ENCODE measurements at regions not wholly inside any gene's neighbourhood (a gene's known extent, or its start where the extent isn't known, plus 50 kb on each side); places are given as distances from the start of the nearest gene placed in this dataset.

DNA sequence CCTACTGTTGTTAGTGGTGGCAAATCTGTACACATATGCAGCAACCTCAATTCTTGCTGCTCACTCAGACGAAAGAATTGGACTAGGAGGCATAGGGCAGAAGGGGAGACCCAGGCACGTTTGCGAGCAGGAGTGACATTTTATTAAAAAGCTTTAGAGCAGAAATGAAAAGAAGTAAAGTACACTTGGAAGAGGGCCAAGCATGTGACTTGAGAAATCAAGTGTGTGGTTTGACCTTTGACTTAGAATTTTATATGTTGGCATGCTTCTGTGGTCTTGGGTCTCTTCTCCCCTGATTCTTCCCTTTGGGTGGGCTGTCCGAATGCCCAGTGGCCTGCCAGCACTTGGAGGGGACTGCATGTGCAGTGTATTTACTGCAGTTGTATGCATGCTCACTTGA, 205.5 kb upstream of the SEMA3D start:
- no peaks in the 10 kb centered on the region for H3K9me3 ChIP-seq (ENCODE audit: control insufficient read depth, insufficient read depth, low read length)
- no peaks in the 10 kb centered on the region for H3K79me2 ChIP-seq (ENCODE audit: control insufficient read depth, low read length)
- no peak overlapping the region for H3K27ac ChIP-seq (ENCODE audit: low read depth, low read length)
- no peaks in the 10 kb centered on the region for H4K20me1 ChIP-seq (ENCODE audit: control insufficient read depth, insufficient read depth, low read depth, low read length)
- no peaks in the 10 kb centered on the region for H3K9me2 ChIP-seq (replicated peaks; ENCODE audit: control insufficient read depth, low read length)
- H3F3A ChIP-seq (ENCODE audit: control insufficient read depth, insufficient read depth): no peaks in the 10 kb centered on the region
- H3K4me1 ChIP-seq (ENCODE audit: control insufficient read depth, low read length): no peaks in the 10 kb centered on the region
- no peak overlapping the region for H3K4me2 ChIP-seq (ENCODE audit: low read length)
- no peaks in the 10 kb centered on the region for H3K27me3 ChIP-seq (ENCODE audit: control insufficient read depth, low read length)
- no peaks in the 10 kb centered on the region for H3K36me3 ChIP-seq (ENCODE audit: control insufficient read depth, low read length)
- H3K4me3 ChIP-seq (ENCODE audit: low read length): no peak overlapping the region
- TF ChIP-seq EZH2phosphoT487 (IDR thresholded peaks at IDR 0.05; ENCODE audit: borderline replicate concordance, low read length): no peak

- H3K27me3 ChIP-seq (ENCODE audit: control insufficient read depth, low read length): no peaks in the 10 kb centered on the region
- H3K4me2 ChIP-seq (ENCODE audit: low read length): no peak overlapping the region
- H3K27ac ChIP-seq (ENCODE audit: low read depth, low read length): no peak overlapping the region
- no peaks in the 10 kb centered on the region for H3K4me1 ChIP-seq (ENCODE audit: control insufficient read depth, low read length)
- no peaks in the 10 kb centered on the region for H3K36me3 ChIP-seq (ENCODE audit: control insufficient read depth, low read length)
- no peak overlapping the region for H3K4me3 ChIP-seq (ENCODE audit: low read length)
- no peaks in the 10 kb centered on the region; the same call in 1 of the 2 replicates for H3K9me2 ChIP-seq (replicated peaks; ENCODE audit: control insufficient read depth, low read length)
- H4K20me1 ChIP-seq (ENCODE audit: control insufficient read depth, insufficient read depth, low read depth, low read length): no peaks in the 10 kb centered on the region
- no peaks in the 10 kb centered on the region for H3K9me3 ChIP-seq (ENCODE audit: control insufficient read depth, insufficient read depth, low read length)
- TF ChIP-seq CTCF (IDR thresholded peaks at IDR 0.05; ENCODE audit: low read depth, low read length, poor library complexity, severe bottlenecking): no peak
- no peak for TF ChIP-seq EZH2phosphoT487 (IDR thresholded peaks at IDR 0.05; ENCODE audit: borderline replicate concordance, low read length)
- H3K79me2 ChIP-seq (ENCODE audit: control insufficient read depth, low read length): no peaks in the 10 kb centered on the region
- H3F3A ChIP-seq (ENCODE audit: control insufficient read depth, insufficient read depth): no peaks in the 10 kb centered on the region
These were observed 199.6 kb upstream of the SEMA3D start for GRCh38 chr7:85386460-85386859.

GRCh38 chr7:85384392-85384791, 197.5 kb upstream of the SEMA3D start:
- H3F3A ChIP-seq (ENCODE audit: control insufficient read depth, insufficient read depth): no peaks in the 10 kb centered on the region
- TF ChIP-seq CTCF (IDR thresholded peaks at IDR 0.05; ENCODE audit: low read depth, low read length, poor library complexity, severe bottlenecking): no peak
- no peak for TF ChIP-seq EZH2phosphoT487 (IDR thresholded peaks at IDR 0.05; ENCODE audit: borderline replicate concordance, low read length)
- no peaks in the 10 kb centered on the region for H3K4me1 ChIP-seq (ENCODE audit: control insufficient read depth, low read length)
- H3K27ac ChIP-seq (ENCODE audit: low read depth, low read length): no peak overlapping the region
- H4K20me1 ChIP-seq (ENCODE audit: control insufficient read depth, insufficient read depth, low read depth, low read length): no peaks in the 10 kb centered on the region
- H3K9me2 ChIP-seq (replicated peaks; ENCODE audit: control insufficient read depth, low read length): no peaks in the 10 kb centered on the region; the same call in 1 of the 2 replicates
- no peaks in the 10 kb centered on the region for H3K27me3 ChIP-seq (ENCODE audit: control insufficient read depth, low read length)
- H3K9me3 ChIP-seq (ENCODE audit: control insufficient read depth, insufficient read depth, low read length): no peaks in the 10 kb centered on the region
- H3K36me3 ChIP-seq (ENCODE audit: control insufficient read depth, low read length): no peaks in the 10 kb centered on the region
- H3K79me2 ChIP-seq (ENCODE audit: control insufficient read depth, low read length): no peaks in the 10 kb centered on the region
- no peak overlapping the region for H3K4me3 ChIP-seq (ENCODE audit: low read length)
- H3K4me2 ChIP-seq (ENCODE audit: low read length): no peak overlapping the region

- Histone ChIP-seq H3K4me1 (ENCODE audit: control insufficient read depth, low read length) (no peaks in the 10 kb centered on the region), H4K20me1 (ENCODE audit: control insufficient read depth, insufficient read depth, low read depth, low read length) (no peaks in the 10 kb centered on the region), H3K4me3 (ENCODE audit: low read length) (no peak overlapping the region), H3K4me2 (ENCODE audit: low read length) (no peak overlapping the region), H3K79me2 (ENCODE audit: control insufficient read depth, low read length) (no peaks in the 10 kb centered on the region), H3K27ac (ENCODE audit: low read depth, low read length) (no peak overlapping the region), H3K9me3 (ENCODE audit: control insufficient read depth, insufficient read depth, low read length) (no peaks in the 10 kb centered on the region), H3K27me3 (ENCODE audit: control insufficient read depth, low read length) (no peaks in the 10 kb centered on the region), H3K36me3 (ENCODE audit: control insufficient read depth, low read length) (no peaks in the 10 kb centered on the region), H3K9me2 (replicated peaks; ENCODE audit: control insufficient read depth, low read length) (no peaks in the 10 kb centered on the region; the same call in 1 of the 2 replicates), H3F3A (ENCODE audit: control insufficient read depth, insufficient read depth) (no peaks in the 10 kb centered on the region)
- TF ChIP-seq CTCF (IDR thresholded peaks at IDR 0.05; ENCODE audit: low read depth, low read length, poor library complexity, severe bottlenecking) (no peak), EZH2phosphoT487 (IDR thresholded peaks at IDR 0.05; ENCODE audit: borderline replicate concordance, low read length) (no peak)
These were observed 194.4 kb upstream of the SEMA3D start for GRCh38 chr7:85381212-85381611.
